Endodermal cell (in vitro differentiated cells): ENCODE measurements at regions not wholly inside any gene's neighbourhood (a gene's known extent, or its start where the extent isn't known, plus 50 kb on each side); places are given as distances from the start of the nearest gene placed in this dataset.

Source experiments
- DNase-seq: peaks from one replicate; pipeline ENCODE4 v3.0.0-alpha.2; 2017
- H3K27ac ChIP-seq: 2 replicates; pipeline ENCODE4 v1.5.1; 2013; ENCODE audit warnings: mild to moderate bottlenecking, low read depth, low read length, moderate library complexity
- H3K27me3 ChIP-seq: 2 replicates; pipeline ENCODE4 v1.6.1; 2013; ENCODE audit warnings: mild to moderate bottlenecking, low read length, moderate library complexity; ENCODE audit not compliant: insufficient read depth, control insufficient read depth, poor library complexity, severe bottlenecking
- H3K36me3 ChIP-seq: 2 replicates; pipeline ENCODE4 v1.7.0; 2013; ENCODE audit warnings: mild to moderate bottlenecking, low read length, moderate library complexity; ENCODE audit not compliant: control insufficient read depth, insufficient read depth
- H3K4me1 ChIP-seq: one replicate; pipeline ENCODE4 v1.7.0; 2013; ENCODE audit warnings: low read length; ENCODE audit not compliant: control insufficient read depth, insufficient read depth
- H3K4me3 ChIP-seq: 2 replicates; pipeline ENCODE4 v1.5.1; 2013; ENCODE audit warnings: mild to moderate bottlenecking, low read length, moderate library complexity
- H3K9ac ChIP-seq: 2 replicates; pipeline ENCODE4 v1.6.1; 2013; ENCODE audit warnings: mild to moderate bottlenecking, low read length, moderate library complexity; ENCODE audit not compliant: poor library complexity, severe bottlenecking; ENCODE audit errors: extremely low read depth
- H3K9me3 ChIP-seq: 2 replicates; pipeline ENCODE4 v1.6.1; 2013; ENCODE audit warnings: mild to moderate bottlenecking, low read length, moderate library complexity; ENCODE audit not compliant: control insufficient read depth
- H3K27ac Mint-ChIP-seq: 2 replicates; pipeline ENCODE4 v1.8.0; 2020; ENCODE audit warnings: mixed read lengths
- H3K27me3 Mint-ChIP-seq: 2 replicates; pipeline ENCODE4 v1.8.0; 2021; ENCODE audit warnings: mild to moderate bottlenecking, mixed read lengths; ENCODE audit not compliant: insufficient read depth
- H3K36me3 Mint-ChIP-seq: 2 replicates; pipeline ENCODE4 v1.8.0; 2020; ENCODE audit warnings: low read depth, mixed read lengths
- H3K4me1 Mint-ChIP-seq: 2 replicates; pipeline ENCODE4 v1.8.0; 2020; ENCODE audit warnings: mixed read lengths
- H3K4me3 Mint-ChIP-seq: 2 replicates; pipeline ENCODE4 v1.8.0; 2020; ENCODE audit warnings: mild to moderate bottlenecking, moderate library complexity, mixed read lengths
- H3K9me3 Mint-ChIP-seq: 2 replicates; pipeline ENCODE4 v1.8.0; 2020; ENCODE audit warnings: mild to moderate bottlenecking, mixed read lengths
- WGBS, 2 experiments: methylation state at CpG; one replicate each; pipeline versions ENCODE4 v1.1.5 to v1.1.7; 2013; ENCODE audit warnings: missing lambda C conversion rate in 2 of 2, mixed read lengths in 1 of 2; ENCODE audit not compliant: insufficient coverage in 1 of 2, insufficient read length in 1 of 2; 5-methylcytosine and 5-hydroxymethylcytosine counted together
- TF ChIP-seq, protein P1 (sequence below): fragments of 200-600 bp; sonication (generic); conservative IDR thresholded peaks from 2 replicates; pipeline ENCODE4 v1.5.0; 2021; ENCODE audit warnings: antibody characterized with exemption, mild to moderate bottlenecking

DNA sequence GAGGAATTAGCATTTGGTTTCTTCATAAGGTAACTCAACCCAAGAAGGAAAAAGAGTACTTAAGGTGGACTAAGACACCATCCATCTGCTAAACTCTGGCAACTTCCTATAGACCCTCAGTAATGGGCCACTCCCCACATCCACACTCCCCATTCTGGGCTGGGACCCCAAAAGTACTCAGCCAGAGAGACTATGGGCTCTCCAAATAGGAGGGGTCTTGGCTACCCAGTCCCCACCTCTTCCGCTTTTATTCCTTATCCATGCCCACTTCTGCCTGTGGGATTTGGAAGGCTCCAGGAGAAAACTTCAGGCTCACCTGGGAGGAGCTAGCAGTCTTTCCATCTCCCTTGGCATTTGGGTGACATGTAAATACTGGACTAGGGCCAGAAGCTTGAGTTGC is 164.5 kb upstream of the CCL2 start:
- WGBS, 2 experiments: 90% methylated on average over 1 of the region's 1 CpG; no CpG with 5 or more reads in 1 of the 2 experiments
- DNase-seq: no peak
- Mint-ChIP-seq H3K4me3 (no peak overlapping the region), H3K27ac (no peak overlapping the region), H3K27me3 (no peaks in the 10 kb centered on the region), H3K4me1 (no peaks in the 10 kb centered on the region), H3K9me3 (peaks cover 18% of the 10 kb centered on the region), H3K36me3 (peaks cover 10% of the 10 kb centered on the region)
- H3K27me3 ChIP-seq: no peaks in the 10 kb centered on the region
- H3K9me3 ChIP-seq: no peaks in the 10 kb centered on the region
- H3K4me3 ChIP-seq: no peak overlapping the region
- no peaks in the 10 kb centered on the region for H3K4me1 ChIP-seq
- H3K27ac ChIP-seq: no peak overlapping the region
- H3K36me3 ChIP-seq: no peaks in the 10 kb centered on the region
- H3K9ac ChIP-seq: no peak overlapping the region
- TF ChIP-seq, protein P1, sequence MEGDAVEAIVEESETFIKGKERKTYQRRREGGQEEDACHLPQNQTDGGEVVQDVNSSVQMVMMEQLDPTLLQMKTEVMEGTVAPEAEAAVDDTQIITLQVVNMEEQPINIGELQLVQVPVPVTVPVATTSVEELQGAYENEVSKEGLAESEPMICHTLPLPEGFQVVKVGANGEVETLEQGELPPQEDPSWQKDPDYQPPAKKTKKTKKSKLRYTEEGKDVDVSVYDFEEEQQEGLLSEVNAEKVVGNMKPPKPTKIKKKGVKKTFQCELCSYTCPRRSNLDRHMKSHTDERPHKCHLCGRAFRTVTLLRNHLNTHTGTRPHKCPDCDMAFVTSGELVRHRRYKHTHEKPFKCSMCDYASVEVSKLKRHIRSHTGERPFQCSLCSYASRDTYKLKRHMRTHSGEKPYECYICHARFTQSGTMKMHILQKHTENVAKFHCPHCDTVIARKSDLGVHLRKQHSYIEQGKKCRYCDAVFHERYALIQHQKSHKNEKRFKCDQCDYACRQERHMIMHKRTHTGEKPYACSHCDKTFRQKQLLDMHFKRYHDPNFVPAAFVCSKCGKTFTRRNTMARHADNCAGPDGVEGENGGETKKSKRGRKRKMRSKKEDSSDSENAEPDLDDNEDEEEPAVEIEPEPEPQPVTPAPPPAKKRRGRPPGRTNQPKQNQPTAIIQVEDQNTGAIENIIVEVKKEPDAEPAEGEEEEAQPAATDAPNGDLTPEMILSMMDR: no peak

DNA sequence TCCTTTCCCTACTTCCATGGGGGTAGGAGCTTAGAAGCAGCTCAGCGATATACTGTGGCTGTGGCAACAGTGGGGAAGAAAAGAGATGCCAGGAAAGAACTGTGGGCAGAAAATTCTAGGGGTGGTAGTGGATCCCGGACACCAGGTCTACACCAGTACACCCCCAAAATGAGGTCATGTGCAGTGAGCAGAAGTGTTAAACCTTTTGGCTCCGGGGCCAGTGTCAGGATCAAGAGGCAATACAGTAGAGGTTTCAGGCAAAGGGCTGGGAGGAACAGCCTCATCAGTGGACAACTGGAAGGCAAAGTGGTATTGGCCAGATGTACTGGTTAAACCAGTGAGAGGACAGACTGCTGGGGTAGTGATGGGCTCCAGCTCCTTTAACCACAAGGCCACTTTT is 163.1 kb upstream of the CCL2 start:
- no peak for DNase-seq
- no peak overlapping the region for H3K4me3 Mint-ChIP-seq
- peaks cover 13% of the 10 kb centered on the region for H3K36me3 Mint-ChIP-seq
- H3K27ac Mint-ChIP-seq: no peak overlapping the region
- no peaks in the 10 kb centered on the region for H3K27me3 Mint-ChIP-seq
- no peaks in the 10 kb centered on the region for H3K9me3 ChIP-seq
- peaks cover 16% of the 10 kb centered on the region for H3K9me3 Mint-ChIP-seq
- no peaks in the 10 kb centered on the region for H3K4me1 Mint-ChIP-seq
- no peak overlapping the region for H3K9ac ChIP-seq
- WGBS, 2 experiments: 85 to 88% methylated on average over 3 of the region's 3 CpGs
- TF ChIP-seq, protein P1: no peak
- no peaks in the 10 kb centered on the region for H3K4me1 ChIP-seq
- H3K27me3 ChIP-seq: no peaks in the 10 kb centered on the region
- H3K4me3 ChIP-seq: no peak overlapping the region
- no peak overlapping the region for H3K27ac ChIP-seq
- H3K36me3 ChIP-seq: no peaks in the 10 kb centered on the region

DNA sequence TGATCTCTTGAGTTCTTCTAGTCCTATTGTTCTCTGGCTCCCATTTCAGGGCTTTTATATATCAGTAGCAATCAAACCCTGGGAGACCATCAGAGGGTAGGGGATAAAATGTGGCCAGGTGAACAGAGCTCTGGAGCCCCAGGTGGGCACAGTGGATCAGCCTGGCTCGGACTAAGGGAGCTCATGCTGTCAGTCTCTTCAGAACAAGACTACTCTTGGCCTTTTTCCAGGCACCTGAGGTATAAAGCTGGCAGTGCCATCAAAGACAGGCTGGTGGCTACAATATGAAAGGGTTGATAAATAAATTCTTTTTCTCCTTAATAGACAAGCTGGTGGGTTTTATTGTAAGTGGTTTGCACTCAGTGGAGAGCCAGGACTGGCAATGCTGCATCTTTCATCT is 160.0 kb upstream of the CCL2 start:
- H3K9me3 Mint-ChIP-seq: no peaks in the 10 kb centered on the region
- Histone ChIP-seq H3K9me3 (no peaks in the 10 kb centered on the region), H3K36me3 (no peaks in the 10 kb centered on the region), H3K27ac (no peak overlapping the region), H3K9ac (no peak overlapping the region), H3K4me3 (no peak overlapping the region), H3K27me3 (no peaks in the 10 kb centered on the region), H3K4me1 (no peaks in the 10 kb centered on the region)
- no peak overlapping the region for H3K27ac Mint-ChIP-seq
- no peak overlapping the region for H3K4me3 Mint-ChIP-seq
- TF ChIP-seq, protein P1: no peak
- WGBS, 2 experiments: 68 to 83% methylated on average over 1 of the region's 1 CpG
- H3K36me3 Mint-ChIP-seq: peaks cover 3% of the 10 kb centered on the region
- H3K4me1 Mint-ChIP-seq: peaks cover 17% of the 10 kb centered on the region
- peak; percentile 24 for DNase-seq
- no peaks in the 10 kb centered on the region for H3K27me3 Mint-ChIP-seq
